ENCODE measurements at regions not wholly inside any gene's neighbourhood (a gene's known extent, or its start where the extent isn't known, plus 50 kb on each side); places are given as distances from the start of the nearest gene placed in this dataset.

- Histone ChIP-seq H3K9me3 (no peaks in the 10 kb centered on the region), H3K4me1 (ENCODE audit: insufficient read depth) (no peaks in the 10 kb centered on the region), H3K27me3 (no peaks in the 10 kb centered on the region), H3K4me3 (no peak overlapping the region), H3K36me3 (no peaks in the 10 kb centered on the region), H3K27ac (no peak overlapping the region)
- 39 to 48% (median 39%) methylated on average over 3 of the region's 3 CpGs for WGBS, 3 donors
- intact Hi-C loops (cut with DNase I): no loop called here
- DNase-seq: no peak
- TF ChIP-seq CTCF (IDR thresholded peaks at IDR 0.05): no peak
- no peak for TF ChIP-seq EP300 (IDR thresholded peaks at IDR 0.05)
- TF ChIP-seq POLR2A (IDR thresholded peaks at IDR 0.05): no peak
Measured at GRCh38 chrX:122790376-122791095, 393.5 kb upstream of the GRIA3 start.

- Histone ChIP-seq H3K9me3 (no peaks in the 10 kb centered on the region), H3K27ac (no peak overlapping the region), H3K27me3 (no peaks in the 10 kb centered on the region), H3K36me3 (no peaks in the 10 kb centered on the region), H3K4me3 (no peak overlapping the region), H3K4me1 (ENCODE audit: insufficient read depth) (no peaks in the 10 kb centered on the region)
- intact Hi-C loops (cut with DNase I): no loop called here
- no peak for DNase-seq
- WGBS, 3 donors: 56 to 64% (median 64%) methylated on average over 4 of the region's 4 CpGs
- TF ChIP-seq CTCF (IDR thresholded peaks at IDR 0.05) (no peak), EP300 (IDR thresholded peaks at IDR 0.05) (no peak), POLR2A (IDR thresholded peaks at IDR 0.05) (no peak)
Measured at GRCh38 chrX:122813876-122814275, 370.2 kb upstream of the GRIA3 start.

- no peaks in the 10 kb centered on the region for H3K27me3 ChIP-seq
- H3K4me3 ChIP-seq: no peak overlapping the region
- no peak overlapping the region for H3K27ac ChIP-seq
- no peaks in the 10 kb centered on the region for H3K4me1 ChIP-seq (ENCODE audit: insufficient read depth)
- H3K9me3 ChIP-seq: no peaks in the 10 kb centered on the region
- H3K36me3 ChIP-seq: no peaks in the 10 kb centered on the region
- no peak for DNase-seq
- intact Hi-C loops (cut with DNase I): no loop called here
- 69 to 89% (median 84%) methylated on average over 1 of the region's 1 CpG for WGBS, 3 donors
- TF ChIP-seq CTCF (IDR thresholded peaks at IDR 0.05) (no peak), POLR2A (IDR thresholded peaks at IDR 0.05) (no peak)
Measured at GRCh38 chrX:122816288-122816687, 367.8 kb upstream of the GRIA3 start.

- Histone ChIP-seq H3K36me3 (no peaks in the 10 kb centered on the region), H3K27me3 (no peaks in the 10 kb centered on the region), H3K4me1 (ENCODE audit: insufficient read depth) (no peaks in the 10 kb centered on the region), H3K4me3 (no peak overlapping the region), H3K27ac (no peak overlapping the region), H3K9me3 (no peaks in the 10 kb centered on the region)
- intact Hi-C loops (cut with DNase I): no loop called here
- 77 to 85% (median 83%) methylated on average over 12 of the region's 12 CpGs for WGBS, 3 donors
- TF ChIP-seq EP300 (IDR thresholded peaks at IDR 0.05): no peak
- no peak for TF ChIP-seq POLR2A (IDR thresholded peaks at IDR 0.05)
- no peak for TF ChIP-seq CTCF (IDR thresholded peaks at IDR 0.05)
- no peak for DNase-seq
Measured at GRCh38 chrX:122817321-122817955, 366.6 kb upstream of the GRIA3 start.

Measured in ovary (tissue), 7 donors.